ENCODE measurements at regions not wholly inside any gene's neighbourhood (a gene's known extent, or its start where the extent isn't known, plus 50 kb on each side); places are given as distances from the start of the nearest gene placed in this dataset.
A peak's percentile ranks its signal among the peaks of the same experiment; 100 is the strongest.

DNA sequence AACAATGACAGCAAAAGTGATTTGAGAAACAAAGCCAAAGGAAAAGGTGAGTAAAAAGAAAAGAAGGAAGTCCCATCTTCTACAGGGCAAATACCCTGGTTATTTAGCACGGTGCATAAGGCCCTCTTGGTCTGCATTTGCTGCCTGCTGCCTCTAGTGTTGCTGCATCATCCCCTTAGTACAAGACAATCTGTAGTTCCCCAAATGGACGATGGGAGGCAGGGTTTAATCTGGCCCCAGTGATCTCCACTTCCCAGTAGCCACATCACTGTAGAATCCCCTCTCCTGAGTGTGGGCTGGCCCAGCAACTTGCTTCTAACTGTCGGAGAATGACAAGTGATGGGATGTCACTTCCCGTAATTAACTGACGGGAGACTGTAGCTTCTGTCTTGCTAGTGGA lies 85.1 kb downstream of the CTAGE1 start:
- no peak overlapping the region for H3K27ac ChIP-seq (ENCODE audit: insufficient read depth, low read length)
- H2BK15ac ChIP-seq (ENCODE audit: low read depth, low read length): no peak overlapping the region
- no peaks in the 10 kb centered on the region for H3K9me3 ChIP-seq (ENCODE audit: control insufficient read depth, insufficient read depth, low read length)
- no peak for TF ChIP-seq CHD1 (IDR thresholded peaks at IDR 0.05; ENCODE audit: low read depth, low read length)
- TF ChIP-seq, protein P1, sequence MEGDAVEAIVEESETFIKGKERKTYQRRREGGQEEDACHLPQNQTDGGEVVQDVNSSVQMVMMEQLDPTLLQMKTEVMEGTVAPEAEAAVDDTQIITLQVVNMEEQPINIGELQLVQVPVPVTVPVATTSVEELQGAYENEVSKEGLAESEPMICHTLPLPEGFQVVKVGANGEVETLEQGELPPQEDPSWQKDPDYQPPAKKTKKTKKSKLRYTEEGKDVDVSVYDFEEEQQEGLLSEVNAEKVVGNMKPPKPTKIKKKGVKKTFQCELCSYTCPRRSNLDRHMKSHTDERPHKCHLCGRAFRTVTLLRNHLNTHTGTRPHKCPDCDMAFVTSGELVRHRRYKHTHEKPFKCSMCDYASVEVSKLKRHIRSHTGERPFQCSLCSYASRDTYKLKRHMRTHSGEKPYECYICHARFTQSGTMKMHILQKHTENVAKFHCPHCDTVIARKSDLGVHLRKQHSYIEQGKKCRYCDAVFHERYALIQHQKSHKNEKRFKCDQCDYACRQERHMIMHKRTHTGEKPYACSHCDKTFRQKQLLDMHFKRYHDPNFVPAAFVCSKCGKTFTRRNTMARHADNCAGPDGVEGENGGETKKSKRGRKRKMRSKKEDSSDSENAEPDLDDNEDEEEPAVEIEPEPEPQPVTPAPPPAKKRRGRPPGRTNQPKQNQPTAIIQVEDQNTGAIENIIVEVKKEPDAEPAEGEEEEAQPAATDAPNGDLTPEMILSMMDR (conservative IDR thresholded peaks at IDR 0.05; ENCODE audit: low read depth, low read length): 0 out of 2 replicates have a peak, but pooled peaks have one; percentile 21
- TF ChIP-seq RFX5 (IDR thresholded peaks at IDR 0.05; ENCODE audit: low read depth, low read length): no peak
- TF ChIP-seq NFE2L2 (IDR thresholded peaks at IDR 0.05; ENCODE audit: low read depth, low read length): no peak
- TF ChIP-seq SMC3 (IDR thresholded peaks at IDR 0.05; ENCODE audit: low read depth, low read length): no peak
- H4K20me1 ChIP-seq (ENCODE audit: insufficient read depth, low read length): no peaks in the 10 kb centered on the region
- H2AK5ac ChIP-seq (ENCODE audit: low read depth, low read length): no peak overlapping the region
- no peak for DNase-seq
- CTCF ChIA-PET: no interaction called here
- no peak overlapping the region for H3K4ac ChIP-seq (ENCODE audit: low read depth, low read length)
- no peaks in the 10 kb centered on the region for H3K36me3 ChIP-seq (ENCODE audit: control insufficient read depth, insufficient read depth, low read length)
- H2BK120ac ChIP-seq (ENCODE audit: low read depth, low read length): no peak overlapping the region
- no peak overlapping the region for H4K8ac ChIP-seq (ENCODE audit: low read depth in 2 of 2, low read length in 2 of 2)
- no peak; the same call in 1 of the 2 replicates for ATAC-seq (ENCODE audit: low read depth)
- H3K27me3 ChIP-seq (ENCODE audit: control insufficient read depth, insufficient read depth, low read length): peaks cover 37% of the 10 kb centered on the region
- intact Hi-C loops (cut with micrococcal nuclease) (no loop called here), in situ Hi-C loops (cut with MboI; ENCODE audit: low sequenced_read_pairs) (no loop called here), dilution Hi-C loops (cut with HindIII; ENCODE audit: low sequenced_read_pairs, unreplicated experiment) (no loop called here)
- no peaks in the 10 kb centered on the region for H3K79me1 ChIP-seq (ENCODE audit: low read depth in 1 of 2, low read length in 2 of 2)
- BruUV-seq (replicated peaks): no TSS peak
- H2BK5ac ChIP-seq (ENCODE audit: low read depth, low read length, poor library complexity, severe bottlenecking): no peak overlapping the region
- H3K4me1 ChIP-seq (ENCODE audit: control insufficient read depth, insufficient read depth, low read length): no peaks in the 10 kb centered on the region; the same call in 1 of the 2 replicates
- H3K18ac ChIP-seq (ENCODE audit: low read depth, low read length): no peak overlapping the region
- 57% methylated on average over 2 of the region's 5 CpGs; no CpG with 5 or more reads in 1 of the 2 experiments for WGBS, 2 experiments (ENCODE audit: extremely low coverage in 2 of 2, insufficient read length in 1 of 2)
- no peak overlapping the region for H3K23ac ChIP-seq (ENCODE audit: low read depth, low read length)
- no peak overlapping the region for H2AK9ac ChIP-seq (replicated peaks; ENCODE audit: low read depth, low read length, poor library complexity)
- no peak overlapping the region for H3K14ac ChIP-seq (replicated peaks; ENCODE audit: low read depth, low read length)
- no peak overlapping the region for H3K9ac ChIP-seq (ENCODE audit: low read depth, low read length)
- H2BK20ac ChIP-seq (ENCODE audit: low read depth, low read length): no peak overlapping the region
- no peak overlapping the region for H3K4me3 ChIP-seq (ENCODE audit: insufficient read depth, low read depth, low read length)
- H4K91ac ChIP-seq (ENCODE audit: insufficient read depth, low read depth, low read length): no peak overlapping the region
- no peak overlapping the region for H2AFZ ChIP-seq (replicated peaks; ENCODE audit: low read length, poor library complexity)
- H3K4me2 ChIP-seq (ENCODE audit: low read depth, low read length): no peak overlapping the region
- no peaks in the 10 kb centered on the region for H3K9me1 ChIP-seq (ENCODE audit: insufficient read depth, low read length)
- no peak overlapping the region for H3K56ac ChIP-seq (ENCODE audit: extremely low read depth, insufficient read depth, low read length)
- POLR2A ChIA-PET (ENCODE audit: unreplicated experiment): no interaction called here
- H4K5ac ChIP-seq (ENCODE audit: low read depth, low read length): no peak overlapping the region

Data from IMR-90 (cell line).